Glomerular visceral epithelial cell (primary cell): ENCODE measurements at regions not wholly inside any gene's neighbourhood (a gene's known extent, or its start where the extent isn't known, plus 50 kb on each side); places are given as distances from the start of the nearest gene placed in this dataset.

Source experiments
- DNase-seq: peaks from one replicate; pipeline ENCODE4 v3.0.0-alpha.2; 2016; ENCODE audit errors: extremely low spot score

DNA sequence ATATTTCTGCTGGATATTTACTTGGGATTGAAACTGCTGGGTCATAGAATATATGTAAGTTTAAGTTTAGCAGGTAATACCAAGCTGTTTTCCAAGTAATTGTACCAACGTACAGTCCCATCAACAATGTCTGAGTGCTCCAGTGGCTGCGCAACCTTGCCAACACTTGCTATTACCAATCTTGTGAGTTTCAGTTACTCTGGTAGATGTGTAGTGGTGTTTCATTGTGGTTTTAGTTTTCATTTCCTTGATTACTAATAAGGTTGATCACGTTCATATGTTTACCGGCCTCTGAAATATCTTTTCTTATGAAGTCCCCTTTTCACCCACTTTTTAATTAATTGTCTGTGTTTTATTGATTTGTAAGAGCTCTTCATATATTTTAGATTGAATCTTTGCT is 370.6 kb upstream of the CADM1 start:
- no peak for DNase-seq

DNA sequence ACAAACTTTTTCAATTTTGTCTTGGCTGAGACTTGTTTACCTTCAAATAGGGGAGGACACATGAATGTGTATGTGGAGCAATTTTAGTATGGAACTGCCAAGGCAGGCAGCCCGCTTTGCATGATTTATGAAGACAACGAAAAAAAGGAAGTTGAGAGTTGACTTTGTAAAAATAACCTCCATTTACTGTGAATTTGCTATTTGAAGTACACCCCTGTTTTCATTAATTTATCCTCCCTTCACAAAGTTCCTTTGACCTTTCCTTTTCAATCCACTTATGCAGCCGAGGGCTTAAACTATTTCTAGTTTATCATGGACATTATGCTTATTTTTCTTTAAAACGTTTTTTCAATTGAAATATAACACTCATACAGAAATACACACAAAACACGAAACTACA is 369.6 kb upstream of the CADM1 start:
- no peak for DNase-seq

DNA sequence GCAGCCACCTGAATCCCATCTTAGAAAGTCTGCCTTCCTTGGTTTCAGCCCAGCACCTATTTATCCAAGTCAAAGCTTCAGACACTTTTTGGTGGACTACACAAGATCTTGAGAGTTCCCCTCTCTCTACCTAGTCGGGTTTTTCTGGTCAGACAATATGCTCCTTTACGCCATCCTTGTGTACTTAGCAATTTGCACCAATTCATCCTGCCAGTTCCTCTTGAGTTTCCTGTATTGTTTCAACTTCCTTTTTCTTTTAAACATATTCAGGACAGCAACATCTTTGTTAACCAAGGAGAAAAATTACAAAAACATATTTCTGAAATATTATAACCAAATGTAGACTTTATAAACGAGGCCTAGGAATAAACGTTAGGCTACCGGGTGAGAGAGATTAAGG is 368.2 kb upstream of the CADM1 start:
- DNase-seq, result no peak

DNA sequence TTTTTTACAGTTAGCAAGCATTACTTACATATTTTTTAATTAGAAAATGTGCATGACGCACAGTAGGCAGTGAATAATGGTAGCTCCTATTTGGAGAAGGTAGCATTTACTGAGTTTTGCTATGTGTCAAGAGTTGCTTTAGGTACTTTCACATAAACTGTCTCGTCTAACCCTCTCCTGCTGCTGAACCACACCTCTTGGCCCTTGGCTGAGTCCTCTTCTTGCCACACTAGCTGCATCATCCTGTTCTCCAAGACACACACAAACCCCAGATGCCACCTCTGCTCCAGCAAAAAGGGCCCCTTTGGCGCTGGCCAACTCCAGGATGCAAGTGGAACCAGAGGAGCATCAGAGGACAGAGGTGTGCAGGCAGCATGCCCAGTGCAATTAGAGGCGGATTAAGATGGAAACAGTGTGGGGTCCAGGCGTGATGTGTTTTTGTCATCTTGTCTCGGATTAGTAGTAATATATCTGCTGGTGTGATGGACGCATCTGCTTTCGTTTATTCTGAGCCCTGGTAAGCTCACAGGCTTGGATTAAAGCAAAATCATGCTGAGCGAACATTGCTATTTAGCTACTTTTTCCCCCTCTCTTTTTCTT is 367.0 kb upstream of the CADM1 start:
- no peak for DNase-seq

DNA sequence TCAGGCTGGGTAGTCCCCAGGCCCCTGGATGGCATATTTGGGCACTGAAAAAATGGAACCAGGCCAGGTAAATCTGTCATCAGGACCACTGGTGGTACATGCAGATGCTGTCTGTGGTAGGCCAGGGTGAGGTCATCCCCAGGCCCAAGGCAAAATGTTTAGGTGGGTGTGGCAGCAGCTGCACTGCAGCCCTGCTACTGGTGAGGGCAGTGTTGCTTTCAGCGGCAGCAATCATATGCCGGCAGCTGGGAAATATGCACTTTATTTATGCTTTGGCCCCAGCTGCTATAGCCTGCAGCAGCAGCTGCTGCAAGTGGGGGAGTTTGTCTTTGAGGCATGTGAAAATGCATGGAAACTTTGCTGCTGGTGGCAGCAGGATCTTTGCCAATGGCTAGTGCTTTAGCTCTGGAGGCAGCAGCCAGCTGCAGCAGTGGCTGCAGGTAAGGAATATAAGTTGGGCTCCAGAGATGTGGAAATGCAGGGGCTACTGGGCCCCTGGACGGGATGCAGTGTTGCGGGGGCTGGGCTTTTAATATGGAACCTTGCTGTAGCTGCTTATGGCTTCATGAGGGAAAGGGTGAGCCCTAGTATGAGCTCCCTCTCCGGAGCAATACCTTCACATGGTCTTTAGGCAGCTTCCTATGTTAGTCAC is 365.7 kb upstream of the CADM1 start:
- DNase-seq, result peak; percentile 62

DNA sequence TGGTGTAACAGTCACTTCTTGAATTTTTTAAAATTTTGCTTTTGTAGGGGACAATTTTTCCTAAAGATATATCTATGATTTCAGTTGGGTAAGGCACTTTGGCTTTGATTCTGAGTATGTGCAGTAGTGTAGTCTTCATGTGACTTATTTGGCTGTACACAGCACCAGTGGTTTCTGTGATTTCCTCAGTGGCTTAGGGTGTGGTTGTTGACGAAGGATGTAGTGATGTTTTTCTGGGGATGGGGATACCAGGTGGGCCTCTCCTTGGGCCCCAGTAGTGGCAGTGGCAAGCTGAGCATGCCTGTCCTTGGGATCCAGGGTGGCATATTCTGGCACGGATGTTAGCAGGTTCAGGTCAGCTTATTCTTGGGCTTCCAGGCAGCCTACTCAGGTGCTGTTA is 364.9 kb upstream of the CADM1 start:
- no peak for DNase-seq

DNA sequence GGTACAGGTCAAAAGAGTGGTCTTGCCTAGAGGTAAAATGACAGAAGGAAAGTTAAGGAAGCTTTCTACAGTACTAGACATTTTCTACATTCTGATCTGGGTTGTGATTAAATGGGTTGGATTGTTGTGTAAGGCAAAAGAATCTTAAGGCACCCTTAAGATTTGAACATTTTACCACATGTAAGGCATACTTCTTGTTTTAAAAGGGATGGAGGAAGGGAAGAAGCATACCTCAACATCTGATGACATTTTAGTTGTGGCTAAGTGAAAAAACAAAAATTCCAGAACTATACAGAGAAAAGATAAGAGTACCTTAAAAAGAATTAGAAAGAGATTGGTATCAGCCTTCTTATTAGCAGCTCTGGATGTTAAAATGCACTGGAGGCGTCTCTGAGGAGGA is 356.0 kb upstream of the CADM1 start:
- DNase-seq, result no peak

DNA sequence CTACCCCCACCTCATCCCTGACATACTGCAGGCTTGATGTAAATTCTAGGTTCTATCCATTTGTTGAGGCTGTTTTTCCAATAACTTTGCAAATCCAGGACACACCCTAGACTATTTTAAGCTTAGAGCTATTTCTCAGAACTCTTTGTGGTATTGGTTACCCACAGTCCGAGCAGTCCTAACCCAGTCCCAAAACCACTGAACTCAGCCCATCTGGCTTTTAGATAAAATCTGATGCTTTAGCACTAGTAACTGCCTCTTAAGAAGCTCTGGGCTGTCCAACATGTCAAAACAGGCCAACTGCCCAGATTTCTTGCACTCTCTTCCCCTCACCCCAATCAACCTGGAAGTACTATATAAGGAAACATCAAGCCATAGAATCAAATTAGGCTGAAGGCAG is 344.4 kb upstream of the CADM1 start:
- DNase-seq, result no peak

DNA sequence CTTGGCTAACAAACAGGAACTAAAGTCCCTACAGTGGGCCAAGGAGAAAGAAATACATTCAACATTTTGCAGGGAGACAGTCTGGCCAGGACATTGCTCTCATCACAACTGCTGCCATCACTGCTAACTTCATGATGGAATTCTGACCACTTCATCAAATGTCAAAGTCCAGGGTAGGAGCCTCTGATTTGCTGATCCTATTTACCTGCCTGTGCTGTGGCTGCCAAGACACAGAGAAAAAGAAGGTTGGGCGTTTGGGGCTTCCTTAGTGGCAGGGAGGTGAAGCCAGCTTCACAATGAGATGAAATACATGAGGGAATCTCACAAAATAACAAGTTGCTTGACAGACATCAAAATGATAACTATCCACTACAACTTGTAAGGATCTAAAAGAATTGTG is 343.9 kb upstream of the CADM1 start:
- DNase-seq, result no peak

DNA sequence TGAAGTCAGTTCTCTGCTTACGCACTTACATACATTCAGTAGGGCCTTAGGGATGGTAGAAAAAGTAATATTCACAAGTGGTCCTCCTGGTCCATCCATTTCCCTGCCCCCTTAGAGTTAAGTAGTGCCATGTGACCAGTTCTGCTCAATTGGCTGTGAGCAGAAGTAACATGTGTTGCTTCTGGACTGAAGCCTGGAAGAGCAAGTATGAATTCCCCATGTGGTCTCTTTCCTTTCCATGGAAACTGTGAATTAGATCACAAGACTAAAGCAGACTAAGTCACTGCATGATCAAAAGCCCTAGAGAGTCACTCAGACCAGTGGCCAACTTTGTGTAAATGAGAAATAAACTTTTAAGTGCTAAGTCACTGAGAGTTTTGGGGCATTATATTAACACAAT is 341.7 kb upstream of the CADM1 start:
- no peak for DNase-seq

DNA sequence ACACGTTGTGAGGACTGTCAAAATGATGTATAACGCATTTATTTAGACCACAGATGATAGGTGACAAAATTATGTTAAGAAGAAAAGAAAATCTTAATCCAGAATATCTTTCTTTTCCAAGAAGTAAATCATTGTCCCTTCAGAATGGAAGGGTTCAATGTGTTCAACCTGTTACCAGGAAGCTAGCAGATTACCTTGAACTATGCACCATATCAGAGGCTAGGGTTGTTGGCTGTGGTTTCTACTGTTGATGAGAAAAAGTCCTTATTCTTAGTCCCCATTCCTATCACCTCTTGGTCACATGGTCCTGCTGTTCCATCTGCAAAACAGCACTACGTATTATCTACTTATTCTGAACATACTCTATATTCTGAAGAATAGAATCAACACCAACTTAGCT is 339.5 kb upstream of the CADM1 start:
- no peak for DNase-seq

DNA sequence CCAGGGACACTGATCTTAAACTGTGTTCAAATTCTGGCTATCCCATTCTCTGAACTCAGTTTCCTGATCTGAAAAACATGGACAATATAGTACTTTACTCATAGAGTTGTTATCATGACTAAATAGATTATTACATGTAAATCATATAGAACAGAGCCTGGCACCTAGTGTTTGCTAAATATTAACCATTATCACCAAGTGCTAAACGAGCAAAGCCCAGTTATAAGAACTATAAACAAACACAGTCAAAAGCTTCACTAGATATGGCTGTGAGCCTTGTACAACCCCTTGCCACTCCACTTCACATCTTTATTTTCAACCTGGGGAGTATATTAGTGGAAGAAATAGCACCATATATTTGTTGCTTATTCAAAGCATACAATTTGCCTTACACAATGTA is 338.9 kb upstream of the CADM1 start:
- no peak for DNase-seq

DNA sequence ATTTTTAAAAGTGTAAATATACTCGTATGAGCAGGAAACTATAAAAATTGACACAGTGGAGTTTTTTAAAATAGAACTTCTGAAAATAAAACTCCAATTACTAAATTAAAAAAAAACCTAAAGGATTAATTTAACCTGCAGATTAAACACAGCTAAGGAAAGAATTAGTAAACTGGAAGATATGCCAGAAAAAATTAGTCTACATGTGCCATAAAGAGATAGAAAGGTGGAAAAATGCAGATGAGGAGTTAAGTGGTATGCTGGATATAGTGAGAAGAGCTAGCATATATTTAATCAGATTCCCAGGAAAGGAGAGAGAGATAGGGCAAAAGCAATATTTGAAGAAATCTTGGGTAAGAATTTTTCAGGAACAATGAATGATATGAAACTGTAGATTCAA is 315.8 kb upstream of the CADM1 start:
- DNase-seq, result no peak

DNA sequence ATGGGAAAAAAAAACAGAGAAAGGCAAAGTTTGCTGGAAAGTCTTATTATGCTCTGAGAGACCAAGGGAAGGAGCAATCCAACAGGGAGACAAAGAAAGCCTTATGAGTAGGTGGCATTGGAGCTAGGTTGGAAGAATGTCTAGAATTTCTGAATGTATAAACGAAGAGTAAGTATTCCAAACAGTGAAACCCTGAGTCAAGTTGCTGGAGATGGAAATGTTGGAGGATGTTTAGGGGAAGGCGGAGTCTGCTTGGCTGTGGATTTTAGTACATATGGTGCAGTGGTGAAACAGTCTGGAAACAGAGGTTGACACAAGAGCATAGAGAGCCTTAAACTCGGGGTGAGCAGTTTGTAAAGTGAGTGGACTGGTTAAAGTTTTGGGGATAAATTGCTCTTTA is 314.8 kb upstream of the CADM1 start:
- no peak for DNase-seq

DNA sequence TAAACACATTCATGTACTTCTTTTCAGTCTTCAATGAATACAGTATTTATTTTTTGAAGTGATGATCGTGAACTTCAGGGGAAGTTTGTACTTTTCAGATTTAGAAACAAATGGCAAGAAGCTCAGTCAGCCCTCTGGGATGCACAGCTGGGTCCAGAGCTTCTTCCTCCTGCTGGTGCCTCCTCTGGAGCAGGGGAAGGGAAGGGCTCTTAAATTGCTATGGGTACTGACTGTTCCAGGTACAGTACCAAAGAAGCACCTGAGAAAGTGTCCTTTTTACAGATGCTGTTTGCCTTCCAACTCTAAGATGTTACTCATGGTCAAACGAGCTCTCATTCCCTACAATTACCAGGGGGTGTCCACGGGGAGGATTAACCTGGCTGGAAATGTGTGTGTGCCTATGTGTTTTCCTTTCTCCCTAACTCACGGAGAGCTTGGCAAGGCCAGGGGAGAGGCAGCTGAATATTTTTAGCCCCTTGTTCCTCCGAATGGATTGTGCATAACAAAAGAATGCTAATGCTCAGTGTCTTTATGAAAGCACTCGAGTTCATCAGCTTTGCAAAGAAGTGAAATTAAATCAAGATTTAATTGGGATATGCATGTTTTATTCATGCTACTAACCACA is 313.7 kb upstream of the CADM1 start:
- DNase-seq, result no peak

DNA sequence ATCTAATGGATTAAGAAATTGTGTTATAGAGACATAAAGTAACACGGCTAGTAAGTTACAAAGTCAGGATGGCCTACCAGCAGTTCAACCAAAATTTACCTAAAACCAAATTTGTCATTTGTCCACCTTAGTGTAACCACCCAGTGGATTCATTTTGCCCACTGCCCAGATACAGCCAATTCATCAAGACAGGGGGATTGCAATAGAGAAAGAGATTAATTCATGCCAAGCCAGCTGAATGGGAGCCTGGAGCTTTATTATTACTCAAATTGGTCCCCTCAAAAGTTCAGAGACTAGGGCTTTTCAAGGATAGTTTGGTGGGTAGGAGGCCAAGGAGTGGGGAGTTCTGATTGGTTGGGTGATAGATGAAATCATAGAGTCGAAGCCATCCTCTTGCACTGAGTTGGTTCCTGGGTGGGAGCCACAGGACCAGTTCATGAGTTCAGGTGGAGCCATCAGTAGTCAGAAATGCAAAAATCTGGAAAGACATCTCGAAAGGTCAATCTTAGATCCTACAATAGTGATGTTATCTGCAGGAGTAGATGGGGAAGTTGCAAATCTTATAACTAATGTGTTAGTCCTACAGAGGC is 304.2 kb upstream of the CADM1 start:
- no peak for DNase-seq

DNA sequence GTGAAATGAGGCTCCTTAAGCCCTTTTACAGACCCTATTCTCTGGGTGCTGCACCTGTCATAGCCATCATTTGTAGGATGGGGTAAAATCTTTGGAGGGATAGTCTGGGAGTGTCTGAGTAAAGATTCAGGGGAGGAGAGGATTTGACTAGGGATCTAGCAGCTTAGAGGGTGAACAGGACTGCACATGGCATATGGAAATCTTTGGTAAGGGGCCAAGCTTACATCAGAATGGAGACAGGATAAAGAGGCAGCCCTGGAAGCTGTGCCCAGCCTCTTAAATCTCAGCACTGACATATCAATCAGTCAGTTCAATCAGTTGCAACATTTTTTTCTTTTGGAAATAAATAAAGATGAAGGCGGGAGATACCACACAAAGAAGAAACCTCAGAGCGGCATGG is 301.8 kb upstream of the CADM1 start:
- no peak for DNase-seq

DNA sequence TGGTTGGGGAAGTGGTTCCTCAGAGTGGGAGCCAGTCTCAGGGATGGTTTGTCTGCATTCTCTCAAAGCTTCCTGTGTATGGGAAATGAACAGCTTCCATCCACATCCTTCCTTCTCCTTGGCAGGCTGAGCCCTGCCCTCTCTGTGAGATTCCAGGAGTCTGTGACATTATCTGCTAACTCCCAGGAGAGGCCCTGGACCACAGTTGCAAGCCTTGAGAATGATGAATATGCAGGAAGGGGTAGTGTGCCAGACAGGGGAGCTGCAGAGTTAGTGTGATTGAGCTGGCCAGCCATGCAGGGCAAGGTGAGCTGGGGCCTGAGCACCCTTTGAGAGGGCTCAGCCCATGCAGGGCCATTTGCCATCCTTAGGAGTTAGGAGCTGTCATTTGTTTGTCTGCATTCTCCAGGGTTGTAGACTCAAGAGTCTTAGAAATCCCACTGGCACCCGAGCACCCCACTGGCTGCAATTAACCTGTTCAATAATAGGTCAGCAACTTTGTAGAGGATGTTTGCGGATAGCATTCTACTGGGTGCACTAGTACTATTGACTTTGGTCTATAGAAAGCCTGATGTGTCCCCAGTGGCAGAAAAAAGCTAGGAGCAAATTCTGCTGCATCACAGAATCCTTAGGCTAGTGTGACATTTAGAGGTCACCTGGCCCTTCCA is 299.0 kb upstream of the CADM1 start:
- DNase-seq, result no peak

DNA sequence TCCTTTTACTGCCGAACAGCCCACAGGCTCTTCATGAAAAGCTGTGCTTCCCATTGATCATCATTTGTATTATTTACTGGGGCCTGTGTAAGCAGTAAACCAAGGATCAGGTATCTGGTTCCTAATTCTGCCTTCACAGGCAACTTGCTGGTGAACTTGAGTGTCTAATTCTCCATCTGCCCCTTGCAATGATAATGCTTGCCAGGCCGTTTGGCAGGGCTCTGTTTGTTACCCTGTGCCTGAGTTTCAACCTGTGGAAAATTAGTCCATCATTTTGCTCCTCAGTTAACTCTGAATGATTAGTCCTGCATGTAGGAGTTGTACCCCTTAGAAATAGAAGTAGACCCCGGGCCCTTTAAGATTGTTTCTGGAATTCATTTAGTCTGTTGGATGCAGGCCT is 298.4 kb upstream of the CADM1 start:
- DNase-seq, result no peak

DNA sequence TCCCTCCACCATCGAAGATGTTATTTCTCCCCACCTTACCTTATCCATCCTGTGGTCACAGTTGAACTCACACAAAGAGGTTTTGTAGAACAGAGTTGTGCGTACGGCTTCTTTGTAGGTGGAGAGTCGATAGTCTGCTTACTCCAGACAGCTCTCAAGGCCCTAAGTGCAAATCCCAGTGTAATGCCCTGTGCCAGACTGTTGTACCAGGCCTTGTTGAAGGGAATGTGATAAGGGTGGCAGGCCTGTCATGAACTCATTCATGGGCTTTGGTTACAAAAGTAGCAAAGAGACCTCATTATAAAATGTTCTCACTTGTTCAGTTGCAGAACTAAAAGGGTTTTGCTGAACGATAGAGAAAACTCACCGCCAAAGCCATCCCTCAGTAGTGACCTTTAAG is 288.7 kb upstream of the CADM1 start:
- DNase-seq, result no peak

DNA sequence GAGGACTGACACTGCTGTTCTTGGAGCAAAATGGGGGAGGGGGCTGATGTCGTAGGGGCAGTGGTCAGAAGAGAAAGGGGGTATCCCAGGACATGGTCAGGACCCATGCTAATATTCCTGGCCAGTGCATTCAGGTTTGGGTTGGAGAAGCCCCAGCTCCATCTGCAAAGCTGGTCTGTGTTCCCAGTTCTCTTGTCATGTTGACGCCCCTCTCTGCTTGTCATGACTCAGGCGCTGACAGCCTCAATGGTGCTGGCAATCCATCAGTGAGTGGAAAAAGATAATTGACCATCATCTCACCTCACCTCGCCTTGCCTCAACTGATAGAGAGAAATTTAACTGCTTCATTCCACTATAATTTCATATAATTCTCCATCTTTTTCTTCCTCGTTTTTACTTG is 283.1 kb upstream of the CADM1 start:
- DNase-seq, result no peak

DNA sequence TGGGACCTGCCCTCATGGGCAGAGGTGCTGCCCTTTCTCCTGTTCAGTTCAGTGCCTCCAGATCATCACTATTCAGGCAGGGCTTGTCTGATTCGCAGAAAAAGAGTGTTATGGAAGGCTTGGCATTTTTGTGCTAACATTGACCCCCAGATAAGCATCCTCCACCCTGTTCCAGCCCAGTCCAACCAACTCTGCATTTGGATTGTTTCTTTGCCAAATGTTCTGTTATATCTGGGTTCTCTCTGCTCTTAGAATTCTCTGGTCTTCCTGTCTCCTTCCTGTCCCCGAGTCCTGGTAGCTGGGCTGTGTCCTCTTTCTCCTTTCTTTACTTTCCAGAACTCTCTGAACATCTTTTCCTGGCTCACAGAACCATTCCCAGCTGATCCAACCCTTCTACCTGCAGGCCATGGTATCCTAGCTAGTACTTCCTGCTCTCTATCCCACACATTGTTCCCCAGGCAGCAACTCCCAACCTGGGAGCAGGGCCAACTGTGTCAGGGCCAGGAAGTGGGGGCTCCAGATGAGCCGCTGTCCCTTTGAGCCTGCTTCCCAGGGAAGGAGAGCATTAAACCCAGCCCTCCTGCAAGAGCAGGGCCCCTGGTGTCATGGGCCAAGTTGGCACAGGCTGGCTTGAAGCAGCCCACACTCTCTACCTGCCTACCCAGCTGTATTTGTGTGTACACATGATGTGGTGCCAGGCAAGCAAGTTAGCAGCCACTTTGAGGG is 280.7 kb upstream of the CADM1 start:
- DNase-seq, result no peak
